GM10248 (cell line): ENCODE measurements at regions not wholly inside any gene's neighbourhood (a gene's known extent, or its start where the extent isn't known, plus 50 kb on each side); places are given as distances from the start of the nearest gene placed in this dataset.

Experiments
- CTCF ChIA-PET: fragments of 300-600 bp; sonication (Branson Sonifier 250); formaldehyde crosslinking; extraction: SDS; loops from one replicate; lab custom pipeline; 2021; ENCODE audit warnings: antibody characterized with exemption; lab: Yijun Ruan, JAX
- POLR2A ChIA-PET: fragments of 350-650 bp; sonication (Branson Sonifier 250); formaldehyde crosslinking; extraction: SDS; loops from one replicate; lab custom pipeline; 2020; ENCODE audit warnings: antibody characterized with exemption; lab: Yijun Ruan, JAX
- DNase-seq: peaks from one replicate; pipeline ENCODE4 v3.0.0; 2012; ENCODE audit errors: extremely low spot score
- CTCF ChIP-seq: IDR thresholded peaks from 2 replicates; pipeline ENCODE4 v1.5.1; 2012; ENCODE audit warnings: mild to moderate bottlenecking, low read depth; ENCODE audit errors: extremely low read depth, missing control alignments, control extremely low read depth

GRCh38 chr4:177726111-177726510 is 283.9 kb upstream of the AGA start:
- CTCF ChIA-PET: no interaction called here
- POLR2A ChIA-PET: no interaction called here
- no peak for TF ChIP-seq CTCF
- DNase-seq: no peak

GRCh38 chr4:177728361-177729152 is 286.3 kb upstream of the AGA start:
- no peak for DNase-seq
- POLR2A ChIA-PET: no interaction called here
- no peak for TF ChIP-seq CTCF
- CTCF ChIA-PET: interaction anchor here (1.6 kb wide), 1 partner anchor 15 kb away, joined by 5 read pairs; no protein-coding TSS in a partner anchor

- ChIA-PET POLR2A (no interaction called here), CTCF (interaction anchor here (1.1 to 1.3 kb wide), 3 partner anchors 10 to 13 kb away, joined by 3 to 5 read pairs (median 3); no protein-coding TSS in a partner anchor)
- no peak for DNase-seq
- no peak for TF ChIP-seq CTCF
Measured at GRCh38 chr4:177729681-177730080, 287.4 kb upstream of the AGA start.

- ChIA-PET CTCF (no interaction called here), POLR2A (no interaction called here)
- TF ChIP-seq CTCF: no peak
- no peak for DNase-seq
Measured at GRCh38 chr4:177737387-177737940, 295.2 kb upstream of the AGA start.

- DNase-seq: no peak
- no peak for TF ChIP-seq CTCF
- ChIA-PET POLR2A (no interaction called here), CTCF (interaction anchor here (2.1 kb wide), 1 partner anchor 11 kb away, joined by 5 read pairs; no protein-coding TSS in a partner anchor)
Measured at GRCh38 chr4:177740563-177740962, 298.3 kb upstream of the AGA start.

- DNase-seq: no peak
- TF ChIP-seq CTCF: no peak
- ChIA-PET CTCF (interaction anchor here (1.1 to 2.2 kb wide), 2 partner anchors 12 kb away, joined by 3 to 4 read pairs; no protein-coding TSS in a partner anchor), POLR2A (no interaction called here)
Measured at GRCh38 chr4:177759729-177760128, 317.5 kb upstream of the AGA start.
